ENCODE measurements at regions not wholly inside any gene's neighbourhood (a gene's known extent, or its start where the extent isn't known, plus 50 kb on each side); places are given as distances from the start of the nearest gene placed in this dataset.

DNA sequence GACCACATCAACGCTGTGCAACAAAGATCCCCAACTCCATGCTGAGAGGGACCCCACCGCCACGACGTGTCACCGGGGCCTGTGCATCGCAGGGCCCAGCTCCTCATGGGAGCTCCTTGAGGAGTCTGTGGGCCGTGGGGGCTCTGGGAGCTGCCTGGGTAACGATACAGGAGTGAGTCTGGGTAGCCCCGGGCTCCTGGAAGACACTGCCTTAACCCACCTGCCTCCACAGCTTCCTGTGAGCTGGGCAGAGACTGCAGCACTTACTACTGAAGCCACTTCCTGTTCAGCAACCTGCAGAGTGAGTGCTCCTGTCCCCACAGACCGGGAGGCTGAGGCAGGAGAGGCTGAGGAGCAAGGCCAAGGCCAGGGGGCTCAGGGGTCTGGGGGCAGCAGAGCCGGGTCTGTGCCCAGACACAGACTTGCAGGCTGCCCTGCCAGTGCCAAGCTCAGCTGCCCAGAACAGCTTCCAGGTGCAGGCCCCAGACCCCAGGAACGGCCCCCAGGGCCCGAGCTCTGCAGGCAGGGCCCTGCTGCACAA is 226.7 kb downstream of the BRD1 start:
- DNase-seq = no peak

- DNase-seq = no peak
Observed at GRCh38 chr22:49600468-49600867, 227.2 kb downstream of the BRD1 start.

DNA sequence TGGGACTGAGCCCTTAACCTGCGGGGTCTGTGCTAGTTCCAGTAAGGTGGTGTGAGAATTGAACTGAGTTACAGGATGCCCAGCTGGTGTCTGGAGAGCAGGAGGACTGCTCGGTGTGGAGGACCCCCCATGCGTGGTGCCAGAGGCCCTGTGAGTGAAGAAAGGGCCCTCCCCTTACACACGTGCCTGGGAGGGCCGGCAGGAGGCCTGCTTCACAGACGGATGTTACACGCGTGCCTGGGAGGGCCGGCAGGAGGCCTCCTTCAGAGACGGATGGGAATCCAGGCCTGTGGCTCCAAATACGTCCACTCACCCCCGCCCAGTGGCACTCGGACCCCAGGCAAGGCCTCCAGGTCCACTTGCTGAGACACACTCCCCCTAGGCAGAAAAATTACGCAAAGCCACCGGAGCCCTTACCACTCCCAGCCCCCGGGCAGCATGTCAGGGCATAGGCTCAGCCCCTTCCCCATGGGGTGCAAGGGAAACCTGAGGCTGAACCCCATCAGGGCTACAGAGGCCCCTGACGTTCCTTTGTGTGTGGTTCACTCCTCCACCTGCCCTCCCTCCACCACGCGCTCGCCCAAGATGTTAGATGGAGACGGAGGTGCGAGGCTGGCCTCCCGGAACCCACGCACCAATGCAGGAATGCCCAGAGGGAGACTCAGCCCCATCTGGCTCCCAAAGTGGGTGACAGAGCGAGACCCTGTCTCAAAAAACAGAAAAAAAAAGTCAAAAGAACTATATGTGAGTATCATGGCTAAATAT is 227.8 kb downstream of the BRD1 start:
- no peak for DNase-seq

- no peak for DNase-seq
Observed at GRCh38 chr22:49599039-49599438, 228.6 kb downstream of the BRD1 start.

- DNase-seq = no peak
Observed at GRCh38 chr22:49598338-49598737, 229.3 kb downstream of the BRD1 start.

DNA sequence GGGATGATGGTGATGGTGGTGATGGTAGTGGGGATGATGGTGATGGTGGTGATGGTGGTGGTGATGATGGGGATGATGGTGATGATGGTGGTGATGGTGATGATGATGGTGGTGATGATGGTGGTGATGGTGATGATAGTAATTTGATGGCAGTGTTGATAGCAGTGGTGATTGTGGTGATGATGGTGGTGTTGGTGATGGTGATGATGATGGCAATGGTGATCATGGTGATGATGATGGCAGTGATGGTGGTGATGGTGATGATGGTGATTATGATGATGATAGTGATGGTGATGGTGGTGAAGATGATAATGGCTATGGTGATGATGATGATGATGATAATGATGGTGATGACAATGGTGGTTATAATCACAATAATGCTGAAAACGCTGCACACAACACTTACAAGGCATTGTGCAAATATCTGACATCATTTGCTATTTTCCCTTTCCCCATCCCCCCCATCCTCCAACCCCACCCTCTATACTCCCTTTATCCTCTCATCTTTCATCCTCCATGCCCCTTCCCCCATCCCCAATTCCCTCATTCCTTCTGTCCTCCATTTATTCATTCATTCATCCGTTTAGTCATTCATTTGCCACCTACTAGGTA is 230.1 kb downstream of the BRD1 start:
- no peak for DNase-seq

DNA sequence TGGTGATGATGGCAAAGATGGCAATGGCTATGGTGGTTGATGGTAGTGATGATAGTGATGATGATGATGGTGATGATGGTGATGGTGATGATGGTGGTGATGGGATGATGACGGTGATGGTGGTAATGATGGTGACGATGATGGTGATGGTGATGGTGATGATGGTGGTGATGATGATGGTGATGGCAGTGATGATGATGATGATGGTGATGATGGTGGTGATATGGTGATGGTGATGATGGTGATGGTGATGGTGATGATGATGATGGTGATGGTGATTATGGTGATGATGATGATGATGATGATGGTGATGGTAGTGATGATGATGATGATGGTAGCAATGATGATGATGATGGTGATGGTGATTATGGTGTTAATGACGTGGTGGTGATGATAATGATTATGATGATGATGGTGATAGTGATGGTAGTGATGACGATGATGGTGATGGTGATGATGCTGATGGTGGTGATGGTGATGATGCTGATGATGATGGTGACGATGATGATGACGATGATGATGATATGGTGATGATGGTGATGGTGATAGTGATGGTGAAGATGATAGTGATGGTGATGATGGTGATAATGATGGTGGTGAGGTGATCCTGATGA is 232.1 kb downstream of the BRD1 start:
- DNase-seq = no peak

DNA sequence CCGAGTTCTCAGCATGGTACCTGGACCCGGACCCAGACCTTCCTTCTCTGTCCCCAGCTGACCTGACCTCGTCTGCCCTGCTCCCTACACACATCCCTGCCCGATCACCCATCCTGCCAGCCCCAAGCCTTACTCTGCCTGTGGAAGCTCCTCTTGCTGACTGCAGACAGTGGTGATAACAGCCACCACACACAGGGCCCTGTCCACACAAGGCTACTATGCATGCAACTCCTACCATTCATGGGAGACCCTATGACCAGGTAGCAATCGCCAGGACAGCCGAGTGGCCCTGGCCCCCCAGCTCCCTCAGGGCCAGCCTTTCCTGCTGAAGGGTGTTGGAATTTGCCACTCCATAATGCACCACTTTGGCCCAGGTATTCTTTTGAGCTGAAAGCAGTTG is 233.6 kb downstream of the BRD1 start:
- DNase-seq = no peak

GRCh38 chr22:49593509-49593908 is 234.2 kb downstream of the BRD1 start:
- no peak for DNase-seq

DNA sequence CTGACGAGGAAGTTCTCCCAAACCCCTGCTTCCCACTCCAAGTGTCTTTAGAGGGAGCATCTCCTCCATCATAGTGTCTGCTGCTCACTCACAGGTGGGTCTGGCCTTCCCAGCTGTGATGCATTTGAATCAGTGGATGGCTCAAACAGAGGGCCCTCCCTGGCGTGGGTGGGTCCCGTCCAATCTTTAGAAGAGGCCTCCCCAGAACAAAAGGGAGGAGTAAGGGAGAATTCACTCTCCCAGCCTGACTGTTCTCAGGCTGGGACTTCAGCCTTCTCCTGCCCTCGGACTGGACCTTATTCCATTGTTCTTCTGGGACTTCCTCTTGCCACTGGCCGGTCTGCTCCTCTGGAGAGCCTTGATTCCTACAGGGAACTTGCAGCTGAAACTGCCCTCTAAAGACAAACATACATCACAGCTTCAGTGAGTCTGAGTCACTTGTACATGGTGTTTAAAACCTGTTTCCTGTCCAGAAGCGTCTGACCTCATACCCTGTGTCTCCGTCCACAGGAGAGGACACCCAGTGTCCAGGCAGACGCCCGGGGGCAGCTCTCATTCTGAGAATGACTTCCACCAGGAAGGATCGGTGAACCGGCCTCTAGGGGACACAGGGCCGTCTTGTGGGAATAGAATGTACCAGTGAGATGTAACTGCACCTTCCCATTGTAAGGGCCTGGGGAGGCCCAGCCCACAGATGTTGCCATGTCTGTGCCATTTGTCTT is 234.7 kb downstream of the BRD1 start:
- DNase-seq = no peak

- no peak for DNase-seq
Observed at GRCh38 chr22:49590851-49591445, 236.7 kb downstream of the BRD1 start.

GRCh38 chr22:49590381-49590780 is 237.3 kb downstream of the BRD1 start:
- no peak for DNase-seq

DNA sequence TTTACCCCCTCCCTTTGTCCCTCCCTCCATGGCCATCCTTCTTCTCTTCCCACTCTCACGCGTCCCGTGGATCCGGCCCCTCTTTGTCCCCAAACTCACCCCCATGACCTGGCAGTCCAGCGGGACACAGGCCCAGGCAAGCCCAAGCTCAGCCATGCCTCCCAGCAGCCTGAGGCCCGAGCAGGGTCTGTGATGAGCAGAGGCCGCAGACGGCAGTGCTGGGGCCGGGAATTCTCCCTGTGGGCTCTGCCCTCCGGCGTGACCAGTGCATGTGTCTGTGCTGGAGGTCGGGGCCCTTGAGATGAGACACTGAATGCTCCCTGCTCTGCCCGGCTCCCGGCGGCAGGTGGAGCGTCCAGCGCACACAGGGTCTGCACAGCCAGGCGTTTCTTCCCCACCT is 237.9 kb downstream of the BRD1 start:
- no peak for DNase-seq

DNA sequence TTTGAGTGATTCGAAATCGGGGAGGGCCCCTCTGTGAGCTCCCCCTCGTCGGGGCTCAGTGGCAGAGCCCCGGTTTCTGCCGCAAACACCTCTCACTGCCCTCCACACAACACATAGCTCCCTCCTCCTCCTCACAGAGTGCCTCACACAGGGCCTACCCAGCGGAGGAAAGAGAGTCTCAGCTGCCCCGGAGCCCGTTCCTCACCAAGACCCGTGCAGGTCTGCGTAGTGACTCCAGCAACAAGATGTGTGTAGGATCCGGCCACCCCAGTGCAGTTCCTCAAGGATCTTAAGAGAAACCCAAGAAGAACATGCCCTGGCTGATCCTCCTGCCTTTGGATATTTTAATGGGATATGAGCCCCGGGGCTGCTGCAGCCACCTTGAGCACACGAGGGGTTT is 238.4 kb downstream of the BRD1 start:
- no peak for DNase-seq

DNA sequence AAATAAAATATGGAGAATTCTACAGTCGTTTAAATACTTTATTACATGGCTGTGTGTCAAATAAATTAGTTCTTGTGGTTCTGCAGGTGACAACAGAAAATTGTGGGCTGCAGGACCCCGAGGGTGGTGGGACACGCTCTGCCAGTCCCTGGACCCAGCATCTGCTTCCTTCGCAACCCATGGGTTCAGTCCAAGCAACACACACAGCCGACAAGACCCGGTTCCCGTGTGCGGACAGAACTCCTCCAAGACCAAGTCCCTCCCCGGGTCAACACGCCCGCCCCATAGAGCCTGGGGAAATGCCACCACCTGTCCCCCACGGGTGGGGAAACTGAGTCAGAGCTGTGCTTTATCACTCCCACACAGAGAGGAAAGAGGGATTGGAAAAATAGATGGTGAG is 238.9 kb downstream of the BRD1 start:
- no peak for DNase-seq

DNA sequence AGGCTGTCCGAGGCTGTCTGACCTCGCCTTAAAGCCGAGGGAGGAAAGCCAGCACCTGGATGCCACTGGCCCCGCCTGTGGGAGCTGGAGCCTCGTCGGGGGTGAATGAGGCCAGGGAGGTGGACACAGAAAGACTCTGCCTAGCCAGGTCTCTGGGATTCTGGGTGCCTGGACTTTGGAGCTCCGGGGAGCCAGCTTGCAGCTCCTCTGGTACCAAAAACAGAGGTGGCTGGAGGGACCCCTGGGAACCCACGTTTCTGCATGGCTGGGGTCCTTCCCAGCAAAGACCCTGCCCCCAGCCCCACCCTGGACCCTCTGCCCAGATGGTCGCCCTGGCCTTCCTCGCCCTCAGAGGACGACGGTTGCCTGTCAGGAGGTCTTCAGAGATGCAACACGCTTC is 239.7 kb downstream of the BRD1 start:
- DNase-seq = no peak

DNA sequence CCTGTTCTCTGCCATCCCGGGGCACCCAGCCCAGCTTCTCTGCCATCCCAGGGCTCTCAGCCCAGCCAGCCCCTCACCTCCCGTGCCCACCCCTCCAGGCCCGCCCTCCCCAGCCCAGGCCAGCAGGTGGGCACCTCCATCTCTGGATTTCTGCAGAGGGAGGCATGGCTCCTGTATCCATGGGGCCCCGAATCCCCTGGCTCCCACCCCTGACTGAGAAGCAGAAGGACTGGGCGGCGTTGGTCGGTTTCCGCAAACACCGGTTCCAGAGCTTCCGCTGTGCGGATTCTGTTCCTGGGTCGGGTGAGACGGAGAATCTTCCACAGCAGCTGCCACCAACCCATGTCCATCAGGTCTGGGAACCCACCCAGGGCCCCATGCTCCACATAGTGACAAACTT is 240.3 kb downstream of the BRD1 start:
- no peak for DNase-seq

- DNase-seq = no peak
Observed at GRCh38 chr22:49586873-49587272, 240.8 kb downstream of the BRD1 start.

GRCh38 chr22:49586244-49586748 is 241.4 kb downstream of the BRD1 start:
- DNase-seq = no peak

GRCh38 chr22:49585461-49586243 is 242.0 kb downstream of the BRD1 start:
- DNase-seq = no peak

GRCh38 chr22:49583886-49584505 is 243.7 kb downstream of the BRD1 start:
- DNase-seq = no peak

- DNase-seq = no peak
Observed at GRCh38 chr22:49583341-49583740, 244.3 kb downstream of the BRD1 start.

All from NCI-H1930 (cell line).